GM04503 (cell line): ENCODE measurements at regions not wholly inside any gene's neighbourhood (a gene's known extent, or its start where the extent isn't known, plus 50 kb on each side); places are given as distances from the start of the nearest gene placed in this dataset.
"Not testable (repeated sequence)": the region's sequence is repeated elsewhere in the genome, so short reads cannot be mapped to it uniquely, and the experiment has no call there.

Experiments used
- DNase-seq: peaks from one replicate; pipeline ENCODE4 v3.0.0-alpha.2; 2012; ENCODE audit warnings: low read depth

GRCh38 chr1:240722788-240723187 is 110.8 kb upstream of the GREM2 start:
- no peak for DNase-seq

GRCh38 chr1:240720976-240721375 is 109.0 kb upstream of the GREM2 start:
- DNase-seq, result no peak

GRCh38 chr1:240719953-240720700 is 108.2 kb upstream of the GREM2 start:
- DNase-seq, result peak; percentile 88

- not testable (repeated sequence) for DNase-seq
Observed at GRCh38 chr1:240716538-240716937, 104.6 kb upstream of the GREM2 start.

- DNase-seq, result no peak
Observed at GRCh38 chr1:240714568-240715292, 102.8 kb upstream of the GREM2 start.

- peak; percentile 78 for DNase-seq
Observed at GRCh38 chr1:240712014-240712731, 100.2 kb upstream of the GREM2 start.

GRCh38 chr1:240711020-240711419 is 99.1 kb upstream of the GREM2 start:
- no peak for DNase-seq

GRCh38 chr1:240709676-240710075 is 97.7 kb upstream of the GREM2 start:
- DNase-seq, result no peak

- peak; percentile 70 for DNase-seq
Observed at GRCh38 chr1:240706150-240706935, 94.4 kb upstream of the GREM2 start.

GRCh38 chr1:240705579-240705978 is 93.6 kb upstream of the GREM2 start:
- no peak for DNase-seq

- DNase-seq, result peak; percentile 83
Observed at GRCh38 chr1:240701412-240701811, 89.5 kb upstream of the GREM2 start.

GRCh38 chr1:240695416-240695815 is 83.5 kb upstream of the GREM2 start:
- no peak for DNase-seq

- DNase-seq, result no peak
Observed at GRCh38 chr1:240693844-240694243, 81.9 kb upstream of the GREM2 start.

- no peak for DNase-seq
Observed at GRCh38 chr1:240693036-240693435, 81.1 kb upstream of the GREM2 start.

- DNase-seq, result no peak
Observed at GRCh38 chr1:240691909-240692705, 80.2 kb upstream of the GREM2 start.

- DNase-seq, result no peak
Observed at GRCh38 chr1:240691501-240691900, 79.5 kb upstream of the GREM2 start.

- no peak for DNase-seq
Observed at GRCh38 chr1:240687820-240688219, 75.9 kb upstream of the GREM2 start.

- peak; percentile 89 for DNase-seq
Observed at GRCh38 chr1:240683576-240683975, 71.6 kb upstream of the GREM2 start.

GRCh38 chr1:240682859-240683242 is 70.9 kb upstream of the GREM2 start:
- no peak for DNase-seq

GRCh38 chr1:240682166-240682858 is 70.4 kb upstream of the GREM2 start:
- DNase-seq, result no peak
